ENCODE measurements at regions not wholly inside any gene's neighbourhood (a gene's known extent, or its start where the extent isn't known, plus 50 kb on each side); places are given as distances from the start of the nearest gene placed in this dataset.

DNA sequence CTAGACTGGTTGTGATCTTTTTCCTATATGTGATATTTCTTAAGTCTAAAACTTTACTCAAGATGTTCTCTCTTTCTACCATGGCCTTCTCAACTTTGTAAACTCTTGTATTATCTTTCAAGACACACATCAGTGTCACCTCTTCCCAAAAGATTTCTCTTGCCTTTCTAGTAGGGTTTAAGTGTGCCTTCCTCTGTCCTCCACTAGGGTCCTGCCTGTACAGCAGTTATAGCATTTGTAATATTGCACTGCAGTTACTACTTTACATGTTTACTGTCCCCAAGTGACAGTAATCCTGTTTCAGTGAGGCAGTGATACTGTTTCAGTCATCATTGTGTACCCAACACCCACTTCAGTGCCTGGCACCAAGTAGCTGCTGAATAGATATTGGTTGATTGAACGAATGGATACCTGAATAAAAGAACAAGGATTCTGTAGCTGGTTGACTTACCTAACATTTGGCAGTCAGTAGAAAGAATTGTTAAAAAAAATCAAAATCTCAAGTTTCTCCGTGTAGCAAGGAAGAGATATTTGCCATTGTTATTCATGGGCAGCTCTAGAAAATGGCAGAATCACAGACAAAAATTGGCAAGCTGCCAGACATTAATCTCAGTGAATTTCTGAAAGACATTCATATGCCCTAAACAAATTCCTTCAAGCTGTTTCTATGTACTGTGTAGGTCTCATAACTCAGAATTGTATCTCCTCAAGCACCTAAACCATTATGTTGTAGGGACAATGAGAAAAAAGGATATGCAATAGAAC, 79.4 kb downstream of the RBMXL2 start:
- DNase-seq (ENCODE audit: low spot score, unreplicated experiment) = no peak
- Mint-ChIP-seq H3K36me3 (ENCODE audit: insufficient read depth) (no peaks in the 10 kb centered on the region), H3K27me3 (no peaks in the 10 kb centered on the region), H3K4me1 (ENCODE audit: low read depth) (no peaks in the 10 kb centered on the region), H3K9me3 (ENCODE audit: low read depth) (no peaks in the 10 kb centered on the region), H3K4me3 (ENCODE audit: low read depth) (no peak overlapping the region), H3K27ac (no peak overlapping the region)
- TF ChIP-seq, protein P1, sequence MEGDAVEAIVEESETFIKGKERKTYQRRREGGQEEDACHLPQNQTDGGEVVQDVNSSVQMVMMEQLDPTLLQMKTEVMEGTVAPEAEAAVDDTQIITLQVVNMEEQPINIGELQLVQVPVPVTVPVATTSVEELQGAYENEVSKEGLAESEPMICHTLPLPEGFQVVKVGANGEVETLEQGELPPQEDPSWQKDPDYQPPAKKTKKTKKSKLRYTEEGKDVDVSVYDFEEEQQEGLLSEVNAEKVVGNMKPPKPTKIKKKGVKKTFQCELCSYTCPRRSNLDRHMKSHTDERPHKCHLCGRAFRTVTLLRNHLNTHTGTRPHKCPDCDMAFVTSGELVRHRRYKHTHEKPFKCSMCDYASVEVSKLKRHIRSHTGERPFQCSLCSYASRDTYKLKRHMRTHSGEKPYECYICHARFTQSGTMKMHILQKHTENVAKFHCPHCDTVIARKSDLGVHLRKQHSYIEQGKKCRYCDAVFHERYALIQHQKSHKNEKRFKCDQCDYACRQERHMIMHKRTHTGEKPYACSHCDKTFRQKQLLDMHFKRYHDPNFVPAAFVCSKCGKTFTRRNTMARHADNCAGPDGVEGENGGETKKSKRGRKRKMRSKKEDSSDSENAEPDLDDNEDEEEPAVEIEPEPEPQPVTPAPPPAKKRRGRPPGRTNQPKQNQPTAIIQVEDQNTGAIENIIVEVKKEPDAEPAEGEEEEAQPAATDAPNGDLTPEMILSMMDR (IDR thresholded peaks at IDR 0.05; ENCODE audit: unreplicated experiment) = peak; percentile 19

GRCh38 chr11:7168741-7168990, 79.9 kb downstream of the RBMXL2 start:
- no peak for DNase-seq (ENCODE audit: low spot score, unreplicated experiment)
- TF ChIP-seq, protein P1 (IDR thresholded peaks at IDR 0.05; ENCODE audit: unreplicated experiment) = no peak
- Mint-ChIP-seq H3K4me3 (ENCODE audit: low read depth) (no peak overlapping the region), H3K36me3 (ENCODE audit: insufficient read depth) (no peaks in the 10 kb centered on the region), H3K27ac (no peak overlapping the region), H3K4me1 (ENCODE audit: low read depth) (no peaks in the 10 kb centered on the region), H3K27me3 (no peaks in the 10 kb centered on the region), H3K9me3 (ENCODE audit: low read depth) (no peaks in the 10 kb centered on the region)

DNA sequence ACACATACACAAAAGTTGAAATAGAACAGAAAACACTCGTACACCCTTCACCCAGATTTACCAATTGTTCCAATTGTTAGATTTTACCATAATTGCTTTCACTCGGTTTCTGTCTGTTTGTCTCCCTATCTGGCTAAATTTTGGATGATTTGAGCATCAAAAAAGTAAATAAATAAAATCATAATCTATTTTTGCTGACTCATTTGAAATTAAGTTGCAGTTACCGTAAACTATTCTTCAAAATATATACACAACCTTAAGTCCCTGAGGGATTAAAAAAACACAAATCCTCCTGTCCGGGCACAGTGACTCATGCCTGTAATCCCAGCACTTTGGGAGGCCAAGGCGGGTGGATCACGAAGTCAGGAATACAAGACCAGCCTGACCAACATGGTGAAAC, 81.3 kb upstream of the SYT9 start:
- Mint-ChIP-seq H3K36me3 (ENCODE audit: insufficient read depth) (no peaks in the 10 kb centered on the region), H3K4me3 (ENCODE audit: low read depth) (no peak overlapping the region), H3K9me3 (ENCODE audit: low read depth) (no peaks in the 10 kb centered on the region), H3K27ac (no peak overlapping the region), H3K4me1 (ENCODE audit: low read depth) (peaks cover 4% of the 10 kb centered on the region), H3K27me3 (no peaks in the 10 kb centered on the region)
- DNase-seq (ENCODE audit: low spot score, unreplicated experiment) = no peak
- TF ChIP-seq, protein P1 (IDR thresholded peaks at IDR 0.05; ENCODE audit: unreplicated experiment) = no peak

DNA sequence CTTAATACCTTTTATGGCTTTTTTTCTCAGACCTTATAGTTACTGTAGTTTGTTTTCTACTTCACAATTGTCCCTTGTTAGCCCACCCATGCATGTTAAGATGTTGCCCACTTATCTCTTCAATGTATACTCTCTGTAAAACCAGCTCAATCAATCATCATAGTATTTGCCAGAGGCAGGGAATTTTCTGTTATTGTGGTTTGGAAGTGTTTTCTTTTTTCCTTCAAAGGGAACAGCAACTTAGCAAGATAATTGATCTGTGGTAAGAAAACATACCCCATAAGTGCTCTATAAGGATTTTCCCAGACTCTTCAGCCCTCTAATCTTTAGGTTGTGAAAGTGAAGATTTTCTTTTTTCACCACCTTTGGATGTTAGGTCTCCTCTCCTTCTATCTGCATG, 76.7 kb upstream of the SYT9 start:
- DNase-seq (ENCODE audit: low spot score, unreplicated experiment) = no peak
- peaks cover 4% of the 10 kb centered on the region for H3K4me1 Mint-ChIP-seq (ENCODE audit: low read depth)
- H3K27me3 Mint-ChIP-seq = no peaks in the 10 kb centered on the region
- no peaks in the 10 kb centered on the region for H3K36me3 Mint-ChIP-seq (ENCODE audit: insufficient read depth)
- no peak overlapping the region for H3K27ac Mint-ChIP-seq
- TF ChIP-seq, protein P1 (IDR thresholded peaks at IDR 0.05; ENCODE audit: unreplicated experiment) = no peak
- H3K4me3 Mint-ChIP-seq (ENCODE audit: low read depth) = no peak overlapping the region
- no peaks in the 10 kb centered on the region for H3K9me3 Mint-ChIP-seq (ENCODE audit: low read depth)

GRCh38 chr11:7186190-7186589, 65.5 kb upstream of the SYT9 start:
- TF ChIP-seq, protein P1 (IDR thresholded peaks at IDR 0.05; ENCODE audit: unreplicated experiment) = no peak
- Mint-ChIP-seq H3K27me3 (no peaks in the 10 kb centered on the region), H3K9me3 (ENCODE audit: low read depth) (no peaks in the 10 kb centered on the region), H3K27ac (no peak overlapping the region), H3K4me1 (ENCODE audit: low read depth) (no peaks in the 10 kb centered on the region), H3K36me3 (ENCODE audit: insufficient read depth) (no peaks in the 10 kb centered on the region), H3K4me3 (ENCODE audit: low read depth) (no peak overlapping the region)
- no peak for DNase-seq (ENCODE audit: low spot score, unreplicated experiment)

Data from progenitor cell of endocrine pancreas (in vitro differentiated cells).